Pancreas (tissue), 10 donors: ENCODE measurements at regions not wholly inside any gene's neighbourhood (a gene's known extent, or its start where the extent isn't known, plus 50 kb on each side); places are given as distances from the start of the nearest gene placed in this dataset.

Source experiments
- ATAC-seq, 4 donors: fragments of 200-7000 bp; cut with Tn5 transposase; one replicate each; pipeline versions ENCODE4 v1.8.0 to v1.9.1; 2020; ENCODE audit warnings: mild to moderate bottlenecking in 4 of 4, moderate library complexity in 4 of 4
- DNase-seq, 6 donors: peaks; one replicate each; pipeline ENCODE4 v3.0.0-alpha.2; 2020
- FAIRE-seq: peaks from 2 replicates; lab custom pipeline; 2012; peaks lifted over from hg19 to GRCh38; lab: Jason Lieb, UNC
- H3K27ac ChIP-seq, 4 donors: fragments of 200-600 bp; sonication (generic); 1 replicate in 3 of 4; 2 replicates in 1 of 4; pipeline versions ENCODE4 v1.5.0 to v1.8.0; 2020
- H3K27me3 ChIP-seq, 4 donors: fragments of 200-600 bp; one replicate each; pipeline ENCODE4 v1.8.0; 2021
- H3K36me3 ChIP-seq, 3 donors: fragments of 200-600 bp; sonication (generic) in 1 of 3; one replicate each; pipeline versions ENCODE4 v1.5.0 to v1.8.0; 2020 to 2021
- H3K4me1 ChIP-seq, 3 donors: fragments of 200-600 bp; one replicate each; pipeline ENCODE4 v1.8.0; 2021
- H3K4me3 ChIP-seq, 4 donors: fragments of 200-600 bp; sonication (generic) in 2 of 4; one replicate each; pipeline versions ENCODE4 v1.5.0 to v1.8.0; 2020 to 2021
- H3K9me3 ChIP-seq, 4 donors: fragments of 200-600 bp; one replicate each; pipeline ENCODE4 v1.8.0; 2021
- WGBS, 2 donors: extraction: QIAGEN DNeasy Blood & Tissue Kit; methylation state at CpG; one replicate each; pipeline ENCODE4 v1.1.7; 2013; 5-methylcytosine and 5-hydroxymethylcytosine counted together
- intact Hi-C, 3 donors: fragments of 100-400 bp; cut with DNase I; formaldehyde crosslinking; loops; one replicate each; pipeline versions ENCODE4 v1.11.1 to v1.14.2; 2022
- TF ChIP-seq, protein P1 (sequence below), 4 donors: fragments of 200-600 bp; sonication (generic) in 3 of 4; IDR thresholded peaks; one replicate each; pipeline versions ENCODE4 v1.5.0 to v1.8.0; 2021; ENCODE audit warnings: antibody characterized with exemption in 4 of 4
- donor health status: healthy with polysubstance abuse.
- donor health status: DM: no; HTN: no; CAD: no; lungs with moderate emphysema.
- donor health status: DM: no; HTN: no; CAD: no.
- donor health status: control.
- donor health status: control.
- donor health status: Bipolar disorder and iron deficiency.
- donor health status: DM: yes; HTN: yes; CAD: no.
- donor health status: DM: no; HTN: no; CAD: no.
- donor health status: DM: no; HTN: no; CAD: no.
- donor health status: DM: yes; HTN: yes; CAD: no.

DNA sequence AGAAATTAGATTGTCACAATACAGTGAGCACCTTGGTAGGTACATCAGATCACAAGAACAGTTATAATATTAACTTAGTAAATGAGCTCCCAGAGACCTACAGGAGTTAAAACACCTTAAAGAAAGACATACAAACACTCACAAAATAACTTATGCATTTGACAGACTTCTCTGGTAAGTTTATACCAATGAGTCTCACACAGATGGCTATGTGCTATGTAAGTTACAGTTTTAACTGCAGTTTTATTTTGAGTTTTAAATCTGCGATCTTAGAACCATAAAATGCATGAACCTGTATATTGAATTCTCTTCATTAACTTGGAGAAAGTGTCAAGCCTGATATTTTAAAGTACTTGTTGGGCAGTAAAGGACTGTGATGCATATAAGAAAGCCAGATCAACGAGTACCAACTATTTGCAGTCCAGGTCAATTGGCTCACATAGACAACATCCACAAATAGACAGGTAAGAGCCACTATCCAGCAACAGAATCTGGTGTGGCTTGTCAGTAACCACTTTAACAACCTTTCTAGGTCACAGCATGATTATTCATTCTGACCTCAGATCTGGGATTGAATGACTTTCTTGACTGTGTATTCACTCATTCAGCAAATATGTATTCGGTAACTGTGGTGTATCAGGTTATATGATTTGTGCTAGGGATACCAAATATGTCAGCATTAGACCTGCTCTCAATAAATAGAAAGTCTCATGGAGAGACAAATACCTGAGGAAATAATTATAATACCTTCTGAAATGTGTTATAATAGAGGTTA, 856.6 kb upstream of the MGAT4C start:
- WGBS, 2 donors = 78 to 82% methylated on average over 3 of the region's 3 CpGs
- ATAC-seq (no peak), DNase-seq (no peak), FAIRE-seq (no peak)
- Histone ChIP-seq H3K27me3 (no peaks in the 10 kb centered on the region), H3K36me3 (no peaks in the 10 kb centered on the region), H3K4me1 (no peaks in the 10 kb centered on the region), H3K4me3 (no peak overlapping the region), H3K9me3 (no peaks in the 10 kb centered on the region), H3K27ac (no peak overlapping the region)
- intact Hi-C loops = no loop called here
- TF ChIP-seq, protein P1, sequence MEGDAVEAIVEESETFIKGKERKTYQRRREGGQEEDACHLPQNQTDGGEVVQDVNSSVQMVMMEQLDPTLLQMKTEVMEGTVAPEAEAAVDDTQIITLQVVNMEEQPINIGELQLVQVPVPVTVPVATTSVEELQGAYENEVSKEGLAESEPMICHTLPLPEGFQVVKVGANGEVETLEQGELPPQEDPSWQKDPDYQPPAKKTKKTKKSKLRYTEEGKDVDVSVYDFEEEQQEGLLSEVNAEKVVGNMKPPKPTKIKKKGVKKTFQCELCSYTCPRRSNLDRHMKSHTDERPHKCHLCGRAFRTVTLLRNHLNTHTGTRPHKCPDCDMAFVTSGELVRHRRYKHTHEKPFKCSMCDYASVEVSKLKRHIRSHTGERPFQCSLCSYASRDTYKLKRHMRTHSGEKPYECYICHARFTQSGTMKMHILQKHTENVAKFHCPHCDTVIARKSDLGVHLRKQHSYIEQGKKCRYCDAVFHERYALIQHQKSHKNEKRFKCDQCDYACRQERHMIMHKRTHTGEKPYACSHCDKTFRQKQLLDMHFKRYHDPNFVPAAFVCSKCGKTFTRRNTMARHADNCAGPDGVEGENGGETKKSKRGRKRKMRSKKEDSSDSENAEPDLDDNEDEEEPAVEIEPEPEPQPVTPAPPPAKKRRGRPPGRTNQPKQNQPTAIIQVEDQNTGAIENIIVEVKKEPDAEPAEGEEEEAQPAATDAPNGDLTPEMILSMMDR (IDR thresholded peaks at IDR 0.05) = no peak

DNA sequence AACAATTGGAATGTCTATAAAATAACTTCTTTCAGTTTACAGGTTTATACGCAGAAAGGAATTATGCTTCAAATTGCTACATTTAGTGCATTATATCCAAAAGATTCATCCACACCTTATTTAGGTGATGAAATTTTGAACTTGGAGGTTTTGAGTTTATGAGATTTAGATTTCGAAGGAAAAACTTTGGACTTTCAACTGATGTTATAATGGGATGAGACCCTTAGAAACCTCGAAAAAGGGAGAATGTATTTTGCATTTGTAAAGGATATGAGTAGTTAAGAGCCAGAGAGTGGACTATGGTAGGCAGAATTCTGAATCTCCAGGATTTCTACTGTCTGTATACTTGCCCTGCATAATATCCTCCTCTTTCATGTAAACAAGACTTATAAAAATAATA, 851.6 kb upstream of the MGAT4C start:
- H3K27ac ChIP-seq = no peak overlapping the region
- no peaks in the 10 kb centered on the region for H3K9me3 ChIP-seq
- ATAC-seq (no peak), DNase-seq (no peak), FAIRE-seq (no peak)
- H3K36me3 ChIP-seq = no peaks in the 10 kb centered on the region
- no peak overlapping the region for H3K4me3 ChIP-seq
- no peaks in the 10 kb centered on the region for H3K4me1 ChIP-seq
- H3K27me3 ChIP-seq = no peaks in the 10 kb centered on the region
- TF ChIP-seq, protein P1 (IDR thresholded peaks at IDR 0.05) = no peak
- 58 to 72% methylated on average over 3 of the region's 3 CpGs for WGBS, 2 donors
- intact Hi-C loops = no loop called here

DNA sequence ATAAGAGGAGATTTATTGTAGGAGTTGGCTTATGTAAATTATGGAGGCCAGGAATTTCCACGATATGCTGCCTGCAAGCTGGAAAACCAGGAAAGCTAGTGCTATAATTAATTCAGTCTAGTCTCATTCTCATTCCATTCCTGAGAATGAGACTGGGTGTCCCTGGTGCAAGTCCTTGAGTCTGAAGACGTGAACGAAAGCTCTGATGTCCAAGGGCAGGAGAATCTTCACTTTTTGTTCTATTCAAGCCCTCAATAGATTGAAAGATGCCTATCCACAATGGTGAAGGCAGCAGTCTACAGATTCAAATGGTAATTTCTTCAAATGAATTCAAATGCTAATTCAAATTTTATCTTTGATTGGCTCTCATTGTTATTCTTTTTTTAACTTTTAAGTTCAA, 851.1 kb upstream of the MGAT4C start:
- Histone ChIP-seq H3K4me1 (no peaks in the 10 kb centered on the region), H3K9me3 (no peaks in the 10 kb centered on the region), H3K27ac (no peak overlapping the region), H3K27me3 (no peaks in the 10 kb centered on the region), H3K4me3 (no peak overlapping the region), H3K36me3 (no peaks in the 10 kb centered on the region)
- FAIRE-seq = no peak
- TF ChIP-seq, protein P1 (IDR thresholded peaks at IDR 0.05) = no peak
- no peak for ATAC-seq
- WGBS, 2 donors = 65 to 72% methylated on average over 3 of the region's 3 CpGs
- intact Hi-C loops = no loop called here
- DNase-seq = no peak

DNA sequence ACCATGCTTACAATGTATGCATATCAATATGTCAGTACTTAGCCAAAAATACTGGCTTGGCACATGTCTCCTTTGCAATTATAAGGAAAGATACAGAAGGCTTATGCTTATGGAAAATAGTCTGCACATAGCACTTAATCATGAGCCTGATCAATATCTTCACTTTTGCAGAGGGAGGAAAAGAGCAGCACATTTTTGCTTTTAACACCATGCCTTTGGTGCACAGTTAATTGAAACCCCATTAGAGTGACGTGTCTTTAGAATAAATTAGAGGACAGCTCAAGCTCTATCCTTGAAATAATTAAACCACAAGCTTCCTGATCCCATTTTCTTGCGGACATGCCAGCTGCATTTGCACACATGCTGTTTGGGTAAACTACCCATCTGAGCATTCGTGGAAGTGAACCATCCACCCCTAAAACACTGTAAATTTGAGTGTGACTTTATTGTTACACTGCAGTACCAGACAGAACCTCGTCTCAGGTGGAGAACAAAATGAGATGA, 839.9 kb upstream of the MGAT4C start:
- 53 to 66% methylated on average over 4 of the region's 4 CpGs for WGBS, 2 donors
- ATAC-seq = no peak
- no peak for DNase-seq
- no peak overlapping the region for H3K27ac ChIP-seq
- TF ChIP-seq, protein P1 (IDR thresholded peaks at IDR 0.05) = no peak
- H3K36me3 ChIP-seq = no peaks in the 10 kb centered on the region
- no peaks in the 10 kb centered on the region for H3K9me3 ChIP-seq
- intact Hi-C loops = no loop called here
- H3K27me3 ChIP-seq = no peaks in the 10 kb centered on the region
- no peak overlapping the region for H3K4me3 ChIP-seq
- H3K4me1 ChIP-seq = no peaks in the 10 kb centered on the region
- FAIRE-seq = no peak

DNA sequence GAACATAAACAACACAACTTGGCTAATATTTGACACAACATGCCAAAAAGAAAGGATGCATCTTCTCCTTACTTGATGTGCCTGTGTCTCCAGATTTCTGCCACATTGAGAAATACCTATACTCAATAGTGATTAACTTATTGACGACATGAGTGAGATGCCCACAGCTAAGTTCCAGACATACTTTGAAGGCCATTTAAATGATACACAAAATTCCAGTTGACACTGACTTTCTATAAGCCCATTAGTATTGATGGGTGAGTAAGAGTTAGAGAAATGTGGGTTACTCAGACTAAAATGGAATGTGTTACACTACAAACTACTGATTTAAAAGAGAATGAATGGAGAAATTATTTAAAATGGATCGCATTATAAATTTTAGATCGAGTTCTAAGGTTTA, 838.2 kb upstream of the MGAT4C start:
- FAIRE-seq = no peak
- TF ChIP-seq, protein P1 (IDR thresholded peaks at IDR 0.05) = no peak
- H3K4me3 ChIP-seq = no peak overlapping the region

More for the DNA sequence above, 838.2 kb upstream of the MGAT4C start:
- no peaks in the 10 kb centered on the region for H3K4me1 ChIP-seq
- 69 to 79% methylated on average over 3 of the region's 3 CpGs for WGBS, 2 donors
- H3K27me3 ChIP-seq = no peaks in the 10 kb centered on the region
- DNase-seq (no peak), ATAC-seq (no peak)
- intact Hi-C loops = no loop called here
- H3K36me3 ChIP-seq = no peaks in the 10 kb centered on the region
- H3K27ac ChIP-seq = no peak overlapping the region
- no peaks in the 10 kb centered on the region for H3K9me3 ChIP-seq
